ENCODE measurements at regions not wholly inside any gene's neighbourhood (a gene's known extent, or its start where the extent isn't known, plus 50 kb on each side); places are given as distances from the start of the nearest gene placed in this dataset.

DNA sequence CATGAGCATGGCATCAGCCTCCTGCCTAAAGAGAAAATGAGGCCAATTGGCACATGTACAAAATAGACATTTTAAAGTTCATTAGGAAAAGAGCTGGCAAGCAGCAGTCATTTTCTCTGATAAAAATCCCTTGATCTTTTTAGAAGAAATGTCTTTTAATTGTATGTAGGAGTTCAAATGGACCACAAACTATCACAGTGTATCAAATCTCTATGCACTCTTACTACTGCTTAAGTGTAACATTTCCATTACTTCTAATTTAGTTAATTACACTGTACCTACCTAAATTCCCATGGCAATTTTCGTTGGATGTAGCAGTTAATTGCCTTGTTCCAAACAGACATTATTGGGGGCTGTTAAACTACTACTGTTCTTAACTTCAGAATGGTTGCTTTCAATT lies 233.7 kb upstream of the TECRL start:
- TF ChIP-seq, protein P1, sequence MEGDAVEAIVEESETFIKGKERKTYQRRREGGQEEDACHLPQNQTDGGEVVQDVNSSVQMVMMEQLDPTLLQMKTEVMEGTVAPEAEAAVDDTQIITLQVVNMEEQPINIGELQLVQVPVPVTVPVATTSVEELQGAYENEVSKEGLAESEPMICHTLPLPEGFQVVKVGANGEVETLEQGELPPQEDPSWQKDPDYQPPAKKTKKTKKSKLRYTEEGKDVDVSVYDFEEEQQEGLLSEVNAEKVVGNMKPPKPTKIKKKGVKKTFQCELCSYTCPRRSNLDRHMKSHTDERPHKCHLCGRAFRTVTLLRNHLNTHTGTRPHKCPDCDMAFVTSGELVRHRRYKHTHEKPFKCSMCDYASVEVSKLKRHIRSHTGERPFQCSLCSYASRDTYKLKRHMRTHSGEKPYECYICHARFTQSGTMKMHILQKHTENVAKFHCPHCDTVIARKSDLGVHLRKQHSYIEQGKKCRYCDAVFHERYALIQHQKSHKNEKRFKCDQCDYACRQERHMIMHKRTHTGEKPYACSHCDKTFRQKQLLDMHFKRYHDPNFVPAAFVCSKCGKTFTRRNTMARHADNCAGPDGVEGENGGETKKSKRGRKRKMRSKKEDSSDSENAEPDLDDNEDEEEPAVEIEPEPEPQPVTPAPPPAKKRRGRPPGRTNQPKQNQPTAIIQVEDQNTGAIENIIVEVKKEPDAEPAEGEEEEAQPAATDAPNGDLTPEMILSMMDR (conservative IDR thresholded peaks at IDR 0.05): no peak
- TF ChIP-seq ZFX (IDR thresholded peaks at IDR 0.05): no peak
